ENCODE measurements at regions not wholly inside any gene's neighbourhood (a gene's known extent, or its start where the extent isn't known, plus 50 kb on each side); places are given as distances from the start of the nearest gene placed in this dataset.

GRCh38 chr12:42704340-42704739 lies 114.8 kb upstream of the PRICKLE1 start:
- DNase-seq, result no peak

GRCh38 chr12:42701084-42701483 lies 111.5 kb upstream of the PRICKLE1 start:
- DNase-seq, result no peak

- no peak for DNase-seq
These were observed 108.7 kb upstream of the PRICKLE1 start for GRCh38 chr12:42698213-42698612.

GRCh38 chr12:42696406-42697149 lies 107.0 kb upstream of the PRICKLE1 start:
- no peak for DNase-seq

- no peak for DNase-seq
These were observed 106.0 kb upstream of the PRICKLE1 start for GRCh38 chr12:42695490-42695995.

GRCh38 chr12:42692749-42693148 lies 103.2 kb upstream of the PRICKLE1 start:
- no peak for DNase-seq

- DNase-seq, result peak; percentile 7
These were observed 102.5 kb upstream of the PRICKLE1 start for GRCh38 chr12:42691991-42692557.

GRCh38 chr12:42690264-42690663 lies 100.7 kb upstream of the PRICKLE1 start:
- no peak for DNase-seq

- DNase-seq, result no peak
These were observed 100.2 kb upstream of the PRICKLE1 start for GRCh38 chr12:42689699-42690098.

- DNase-seq, result no peak
These were observed 97.1 kb upstream of the PRICKLE1 start for GRCh38 chr12:42686514-42687172.

GRCh38 chr12:42684802-42685071 lies 95.2 kb upstream of the PRICKLE1 start:
- DNase-seq, result no peak

- DNase-seq, result no peak
These were observed 94.6 kb upstream of the PRICKLE1 start for GRCh38 chr12:42683933-42684801.

GRCh38 chr12:42683266-42683665 lies 93.7 kb upstream of the PRICKLE1 start:
- DNase-seq, result no peak

- DNase-seq, result no peak
These were observed 89.9 kb upstream of the PRICKLE1 start for GRCh38 chr12:42679466-42679865.

- no peak for DNase-seq
These were observed 87.9 kb upstream of the PRICKLE1 start for GRCh38 chr12:42677461-42677860.

GRCh38 chr12:42673535-42673934 lies 84.0 kb upstream of the PRICKLE1 start:
- DNase-seq, result no peak

GRCh38 chr12:42670719-42671118 lies 81.2 kb upstream of the PRICKLE1 start:
- DNase-seq, result no peak

GRCh38 chr12:42669553-42669952 lies 80.0 kb upstream of the PRICKLE1 start:
- DNase-seq, result no peak

GRCh38 chr12:42666671-42667243 lies 77.2 kb upstream of the PRICKLE1 start:
- DNase-seq, result no peak

- no peak for DNase-seq
These were observed 74.1 kb upstream of the PRICKLE1 start for GRCh38 chr12:42663621-42664020.

- DNase-seq, result no peak
These were observed 71.7 kb upstream of the PRICKLE1 start for GRCh38 chr12:42660968-42661937.

GRCh38 chr12:42660117-42660516 lies 70.6 kb upstream of the PRICKLE1 start:
- DNase-seq, result no peak
